ENCODE measurements at regions not wholly inside any gene's neighbourhood (a gene's known extent, or its start where the extent isn't known, plus 50 kb on each side); places are given as distances from the start of the nearest gene placed in this dataset.

DNA sequence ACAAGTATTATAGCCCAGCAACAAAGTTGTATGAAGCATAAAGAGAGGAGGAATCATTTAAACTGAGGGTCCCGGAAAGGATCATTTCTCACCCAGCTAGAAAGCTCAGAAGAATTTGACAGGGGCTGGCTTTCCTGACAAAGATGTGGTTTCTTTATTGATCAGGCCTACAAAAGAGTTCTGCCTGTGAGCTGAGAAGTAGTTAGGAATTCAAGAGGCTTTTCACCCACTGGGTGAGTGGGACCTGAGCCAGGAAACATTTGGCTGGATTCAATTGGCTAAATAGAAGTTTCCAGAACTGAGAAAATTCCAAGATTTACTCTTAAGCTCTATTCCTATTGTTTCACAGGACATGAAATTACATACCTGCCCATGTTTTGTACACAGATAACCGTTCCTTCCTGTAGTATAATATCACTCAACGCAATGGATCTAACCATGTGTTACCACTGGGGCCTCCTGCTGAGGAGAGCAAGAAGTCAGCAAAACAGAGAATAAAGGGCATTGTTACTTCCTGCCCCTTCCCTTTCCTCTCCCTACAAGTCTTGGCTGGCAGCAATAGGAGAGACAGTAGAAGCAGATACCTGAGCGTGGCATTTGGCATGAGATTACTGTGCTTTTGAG lies 53.9 kb upstream of the PAPSS2 start:
- H3K4me2 ChIP-seq (ENCODE audit: low read depth, low read length), result no peak overlapping the region
- H3K27me3 ChIP-seq (ENCODE audit: control insufficient read depth, insufficient read depth, low read length), result no peaks in the 10 kb centered on the region
- CTCF ChIA-PET, result interaction anchor here (0.6 to 1.1 kb wide), 2 partner anchors 10 to 11 kb away, joined by 3 read pairs; no protein-coding TSS in a partner anchor
- no peak for DNase-seq
- H2BK20ac ChIP-seq (ENCODE audit: low read depth, low read length), result no peak overlapping the region
- H3K9me3 ChIP-seq (ENCODE audit: control insufficient read depth, insufficient read depth, low read length), result no peaks in the 10 kb centered on the region
- H3K56ac ChIP-seq (ENCODE audit: extremely low read depth, insufficient read depth, low read length), result no peak overlapping the region
- no peak overlapping the region for H3K9ac ChIP-seq (ENCODE audit: low read depth, low read length)
- no peak overlapping the region for H2AFZ ChIP-seq (replicated peaks; ENCODE audit: low read length, poor library complexity)
- dilution Hi-C loops (cut with HindIII; ENCODE audit: low sequenced_read_pairs, unreplicated experiment), result no loop called here
- POLR2A ChIA-PET (ENCODE audit: unreplicated experiment), result no interaction called here
- no peaks in the 10 kb centered on the region for H3K9me1 ChIP-seq (ENCODE audit: insufficient read depth, low read length)
- no peak overlapping the region for H2AK9ac ChIP-seq (replicated peaks; ENCODE audit: low read depth, low read length, poor library complexity)
- H3K27ac ChIP-seq (ENCODE audit: insufficient read depth, low read length), result no peak overlapping the region
- H3K4me3 ChIP-seq (ENCODE audit: insufficient read depth, low read depth, low read length), result no peak overlapping the region
- H4K91ac ChIP-seq (ENCODE audit: insufficient read depth, low read depth, low read length), result no peak overlapping the region
- H3K14ac ChIP-seq (replicated peaks; ENCODE audit: low read depth, low read length), result no peak overlapping the region
- WGBS, 2 experiments (ENCODE audit: extremely low coverage in 2 of 2, insufficient read length in 1 of 2), result no CpG with 5 or more reads among the region's 4 CpGs
- no peak overlapping the region for H2BK15ac ChIP-seq (ENCODE audit: low read depth, low read length)
- no peak for ATAC-seq (ENCODE audit: low read depth)
- H3K4me1 ChIP-seq (ENCODE audit: control insufficient read depth, insufficient read depth, low read length), result no peaks in the 10 kb centered on the region
- no peaks in the 10 kb centered on the region for H3K36me3 ChIP-seq (ENCODE audit: control insufficient read depth, insufficient read depth, low read length)
- TF ChIP-seq RCOR1 (IDR thresholded peaks at IDR 0.05; ENCODE audit: insufficient replicate concordance, low read length) (no peak), RAD21 (IDR thresholded peaks at IDR 0.05; ENCODE audit: low read length) (no peak), CEBPB (IDR thresholded peaks at IDR 0.05; ENCODE audit: low read depth, low read length) (no peak), SMC3 (IDR thresholded peaks at IDR 0.05; ENCODE audit: low read depth, low read length) (no peak), MAFK (IDR thresholded peaks at IDR 0.05; ENCODE audit: low read depth, low read length) (no peak), MAZ (IDR thresholded peaks at IDR 0.05; ENCODE audit: borderline replicate concordance, low read depth, low read length) (no peak), BHLHE40 (IDR thresholded peaks at IDR 0.05; ENCODE audit: low read depth, low read length) (no peak), FOS (IDR thresholded peaks at IDR 0.05; ENCODE audit: low read depth, low read length) (no peak), NFE2L2 (IDR thresholded peaks at IDR 0.05; ENCODE audit: low read depth, low read length) (no peak), POLR2A (IDR thresholded peaks at IDR 0.05; ENCODE audit: low read depth, low read length) (no peak), ELK1 (IDR thresholded peaks at IDR 0.05; ENCODE audit: borderline replicate concordance, low read depth, low read length) (no peak), MXI1 (IDR thresholded peaks at IDR 0.05; ENCODE audit: borderline replicate concordance, low read depth, low read length) (no peak), RFX5 (IDR thresholded peaks at IDR 0.05; ENCODE audit: low read depth, low read length) (no peak), CHD1 (IDR thresholded peaks at IDR 0.05; ENCODE audit: low read depth, low read length) (no peak)
- TF ChIP-seq, protein P1, sequence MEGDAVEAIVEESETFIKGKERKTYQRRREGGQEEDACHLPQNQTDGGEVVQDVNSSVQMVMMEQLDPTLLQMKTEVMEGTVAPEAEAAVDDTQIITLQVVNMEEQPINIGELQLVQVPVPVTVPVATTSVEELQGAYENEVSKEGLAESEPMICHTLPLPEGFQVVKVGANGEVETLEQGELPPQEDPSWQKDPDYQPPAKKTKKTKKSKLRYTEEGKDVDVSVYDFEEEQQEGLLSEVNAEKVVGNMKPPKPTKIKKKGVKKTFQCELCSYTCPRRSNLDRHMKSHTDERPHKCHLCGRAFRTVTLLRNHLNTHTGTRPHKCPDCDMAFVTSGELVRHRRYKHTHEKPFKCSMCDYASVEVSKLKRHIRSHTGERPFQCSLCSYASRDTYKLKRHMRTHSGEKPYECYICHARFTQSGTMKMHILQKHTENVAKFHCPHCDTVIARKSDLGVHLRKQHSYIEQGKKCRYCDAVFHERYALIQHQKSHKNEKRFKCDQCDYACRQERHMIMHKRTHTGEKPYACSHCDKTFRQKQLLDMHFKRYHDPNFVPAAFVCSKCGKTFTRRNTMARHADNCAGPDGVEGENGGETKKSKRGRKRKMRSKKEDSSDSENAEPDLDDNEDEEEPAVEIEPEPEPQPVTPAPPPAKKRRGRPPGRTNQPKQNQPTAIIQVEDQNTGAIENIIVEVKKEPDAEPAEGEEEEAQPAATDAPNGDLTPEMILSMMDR (conservative IDR thresholded peaks at IDR 0.05; ENCODE audit: low read depth, low read length), result no peak
- TF ChIP-seq, protein P2, sequence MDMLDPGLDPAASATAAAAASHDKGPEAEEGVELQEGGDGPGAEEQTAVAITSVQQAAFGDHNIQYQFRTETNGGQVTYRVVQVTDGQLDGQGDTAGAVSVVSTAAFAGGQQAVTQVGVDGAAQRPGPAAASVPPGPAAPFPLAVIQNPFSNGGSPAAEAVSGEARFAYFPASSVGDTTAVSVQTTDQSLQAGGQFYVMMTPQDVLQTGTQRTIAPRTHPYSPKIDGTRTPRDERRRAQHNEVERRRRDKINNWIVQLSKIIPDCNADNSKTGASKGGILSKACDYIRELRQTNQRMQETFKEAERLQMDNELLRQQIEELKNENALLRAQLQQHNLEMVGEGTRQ (IDR thresholded peaks at IDR 0.05; ENCODE audit: low read depth, low read length), result no peak
- H3K4ac ChIP-seq (ENCODE audit: low read depth, low read length), result no peak overlapping the region
- intact Hi-C loops (cut with micrococcal nuclease), result no loop called here
- BruUV-seq (replicated peaks), result no TSS peak
- in situ Hi-C loops (cut with MboI; ENCODE audit: low sequenced_read_pairs), result loop anchor here (10.0 kb wide), 1 partner anchor 61 kb away; no protein-coding TSS in a partner anchor
- no peak overlapping the region for H2BK5ac ChIP-seq (ENCODE audit: low read depth, low read length, poor library complexity, severe bottlenecking)
- H3K79me1 ChIP-seq (ENCODE audit: low read depth in 1 of 2, low read length in 2 of 2), result no peaks in the 10 kb centered on the region
- H4K20me1 ChIP-seq (ENCODE audit: insufficient read depth, low read length), result no peaks in the 10 kb centered on the region
- H2BK120ac ChIP-seq (ENCODE audit: low read depth, low read length), result no peak overlapping the region
- H3K18ac ChIP-seq (ENCODE audit: low read depth, low read length), result no peak overlapping the region
- H2AK5ac ChIP-seq (ENCODE audit: low read depth, low read length), result no peak overlapping the region
- H4K8ac ChIP-seq (ENCODE audit: low read depth in 2 of 2, low read length in 2 of 2), result no peak overlapping the region
- H4K5ac ChIP-seq (ENCODE audit: low read depth, low read length), result no peak overlapping the region
- no peak overlapping the region for H3K23ac ChIP-seq (ENCODE audit: low read depth, low read length)

Data from IMR-90 (cell line).